ENCODE measurements at regions not wholly inside any gene's neighbourhood (a gene's known extent, or its start where the extent isn't known, plus 50 kb on each side); places are given as distances from the start of the nearest gene placed in this dataset.

DNA sequence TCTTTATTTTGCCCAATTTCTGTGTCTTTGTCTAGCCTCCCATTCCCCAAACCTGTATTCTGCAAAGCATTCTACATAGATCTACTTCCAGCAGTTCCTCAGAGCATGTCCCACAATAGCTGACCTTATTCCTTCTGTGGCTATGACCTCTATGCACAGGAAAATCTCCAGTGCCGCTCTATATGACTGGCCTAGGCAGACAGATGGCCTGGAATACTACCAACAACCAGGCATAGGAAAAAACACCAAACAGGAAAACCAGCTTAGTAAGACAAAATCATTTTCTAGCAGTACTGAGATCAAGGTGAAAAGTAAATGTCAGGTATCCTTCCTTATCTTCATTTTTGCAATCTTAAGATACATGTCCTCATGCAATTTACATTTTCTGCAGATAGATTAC, 1115.0 kb downstream of the IGSF11 start:
- no peak overlapping the region for H3K4me3 ChIP-seq (ENCODE audit: low read length)
- no peak for DNase-seq (ENCODE audit: low read depth)
- no peak for TF ChIP-seq CTCF (conservative IDR thresholded peaks at IDR 0.05; ENCODE audit: low read depth, low read length)

DNA sequence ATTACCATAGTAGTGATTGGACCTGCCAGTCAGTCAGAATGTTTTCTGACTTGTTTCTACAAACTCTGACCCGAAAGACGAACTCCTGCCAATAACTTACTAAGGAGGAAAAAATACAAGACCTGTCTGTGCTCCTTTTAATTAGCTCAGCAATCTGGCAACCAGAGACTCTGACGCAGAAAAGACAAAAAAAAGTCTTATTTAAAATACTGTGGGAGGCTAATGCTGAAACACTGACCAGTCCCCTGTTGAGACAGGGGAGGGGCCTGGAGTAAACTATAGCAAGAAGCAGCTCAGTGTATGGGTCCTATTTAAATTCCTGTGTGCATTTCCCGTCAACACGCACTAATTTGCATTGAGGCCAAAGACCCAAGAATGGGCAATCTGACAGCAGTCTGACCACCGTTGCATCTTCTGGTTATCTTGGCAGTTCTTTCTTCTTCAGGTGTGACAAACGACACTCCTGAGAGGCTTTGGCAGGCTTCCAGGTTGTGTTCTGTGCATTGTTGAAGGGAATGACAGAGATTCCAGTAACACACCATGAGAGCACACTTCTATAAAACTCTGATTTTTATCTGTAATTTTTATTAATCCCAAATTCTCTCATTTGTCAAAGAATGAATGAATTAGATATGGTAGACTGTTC, 1114.3 kb downstream of the IGSF11 start:
- no peak for TF ChIP-seq CTCF (conservative IDR thresholded peaks at IDR 0.05; ENCODE audit: low read depth, low read length)
- no peak overlapping the region for H3K4me3 ChIP-seq (ENCODE audit: low read length)
- no peak for DNase-seq (ENCODE audit: low read depth)

- DNase-seq (ENCODE audit: low read depth) = no peak
- H3K4me3 ChIP-seq (ENCODE audit: low read length) = no peak overlapping the region
- no peak for TF ChIP-seq CTCF (conservative IDR thresholded peaks at IDR 0.05; ENCODE audit: low read depth, low read length)
Observed at GRCh38 chr3:117921411-117921810, 1113.2 kb downstream of the IGSF11 start.

GRCh38 chr3:117922039-117922438, 1112.6 kb downstream of the IGSF11 start:
- DNase-seq (ENCODE audit: low read depth) = no peak
- H3K4me3 ChIP-seq (ENCODE audit: low read length) = no peak overlapping the region
- TF ChIP-seq CTCF (conservative IDR thresholded peaks at IDR 0.05; ENCODE audit: low read depth, low read length) = no peak

DNA sequence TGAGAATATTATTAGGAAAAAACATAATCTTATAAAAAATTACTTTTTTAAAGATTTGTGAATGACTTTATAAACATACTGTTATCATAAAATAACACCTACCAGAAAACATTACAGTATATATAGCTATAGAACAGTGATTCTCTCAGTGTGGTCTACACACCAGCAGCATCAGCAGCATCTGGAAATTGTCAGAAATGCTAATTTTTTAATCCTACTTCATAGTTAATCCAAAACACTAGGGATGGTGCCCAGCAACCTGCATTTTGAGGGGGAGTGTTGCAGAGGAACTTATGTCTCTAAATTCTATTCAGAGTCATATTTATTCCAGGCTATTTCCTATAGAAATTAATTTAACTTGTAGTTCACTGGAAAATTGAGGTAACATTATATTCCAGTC, 1107.8 kb downstream of the IGSF11 start:
- no peak for DNase-seq (ENCODE audit: low read depth)
- TF ChIP-seq CTCF (conservative IDR thresholded peaks at IDR 0.05; ENCODE audit: low read depth, low read length) = no peak
- H3K4me3 ChIP-seq (ENCODE audit: low read length) = no peak overlapping the region

- H3K4me3 ChIP-seq (ENCODE audit: low read length) = no peak overlapping the region
- DNase-seq (ENCODE audit: low read depth) = no peak
- TF ChIP-seq CTCF (conservative IDR thresholded peaks at IDR 0.05; ENCODE audit: low read depth, low read length) = no peak
Observed at GRCh38 chr3:117927825-117928224, 1106.8 kb downstream of the IGSF11 start.

DNA sequence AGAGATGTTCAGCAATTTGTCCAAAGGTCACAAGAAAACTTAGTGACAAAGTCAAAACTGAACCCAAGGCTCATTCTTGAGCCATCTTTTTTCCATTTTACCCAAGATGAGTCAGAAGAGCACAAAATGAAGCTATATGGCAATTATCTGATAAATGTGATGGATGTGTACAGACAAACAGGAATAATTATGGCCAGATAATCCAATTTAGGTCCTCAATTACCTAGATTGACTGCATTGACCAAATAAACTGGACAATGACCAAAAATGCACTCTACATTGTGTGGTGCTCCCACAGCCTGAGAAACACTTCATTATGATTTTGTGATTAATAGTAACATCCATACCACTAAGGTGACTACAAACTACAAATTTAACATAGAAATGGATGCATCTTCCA, 1105.8 kb downstream of the IGSF11 start:
- no peak for DNase-seq (ENCODE audit: low read depth)
- TF ChIP-seq CTCF (conservative IDR thresholded peaks at IDR 0.05; ENCODE audit: low read depth, low read length) = no peak
- no peak overlapping the region for H3K4me3 ChIP-seq (ENCODE audit: low read length)
